ENCODE measurements at regions not wholly inside any gene's neighbourhood (a gene's known extent, or its start where the extent isn't known, plus 50 kb on each side); places are given as distances from the start of the nearest gene placed in this dataset.

- TF ChIP-seq EZH2 (IDR thresholded peaks at IDR 0.05; ENCODE audit: borderline replicate concordance, low read depth, low read length, severe bottlenecking) (no peak), CTCF (IDR thresholded peaks at IDR 0.05; ENCODE audit: borderline replicate concordance, extremely low read depth, low read length, poor library complexity, severe bottlenecking) (no peak)
These were observed 131.7 kb upstream of the TNP1 start for GRCh38 chr2:216991563-216991962.
